ENCODE measurements at regions not wholly inside any gene's neighbourhood (a gene's known extent, or its start where the extent isn't known, plus 50 kb on each side); places are given as distances from the start of the nearest gene placed in this dataset.

DNA sequence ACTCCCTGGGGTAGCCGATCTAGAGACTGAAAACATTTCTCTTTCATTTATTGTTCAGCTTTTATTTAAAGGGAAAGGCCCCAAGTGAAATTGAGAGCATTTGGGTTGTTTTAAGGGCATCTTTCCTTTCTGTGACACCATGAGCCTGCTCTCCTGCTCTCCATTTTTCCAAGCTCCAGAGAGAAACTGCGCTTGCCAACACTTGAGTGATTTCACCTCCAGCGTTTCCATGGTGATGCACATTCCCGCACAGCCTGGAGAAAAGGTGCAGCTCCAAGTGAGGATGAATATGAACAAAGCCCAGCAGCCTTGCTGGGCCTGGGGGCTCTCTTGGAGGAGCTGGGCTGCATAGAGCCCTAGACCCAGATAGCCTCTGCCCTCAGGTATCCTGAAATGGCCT, 159.2 kb upstream of the PPP2R3A start:
- TF ChIP-seq, protein P1, sequence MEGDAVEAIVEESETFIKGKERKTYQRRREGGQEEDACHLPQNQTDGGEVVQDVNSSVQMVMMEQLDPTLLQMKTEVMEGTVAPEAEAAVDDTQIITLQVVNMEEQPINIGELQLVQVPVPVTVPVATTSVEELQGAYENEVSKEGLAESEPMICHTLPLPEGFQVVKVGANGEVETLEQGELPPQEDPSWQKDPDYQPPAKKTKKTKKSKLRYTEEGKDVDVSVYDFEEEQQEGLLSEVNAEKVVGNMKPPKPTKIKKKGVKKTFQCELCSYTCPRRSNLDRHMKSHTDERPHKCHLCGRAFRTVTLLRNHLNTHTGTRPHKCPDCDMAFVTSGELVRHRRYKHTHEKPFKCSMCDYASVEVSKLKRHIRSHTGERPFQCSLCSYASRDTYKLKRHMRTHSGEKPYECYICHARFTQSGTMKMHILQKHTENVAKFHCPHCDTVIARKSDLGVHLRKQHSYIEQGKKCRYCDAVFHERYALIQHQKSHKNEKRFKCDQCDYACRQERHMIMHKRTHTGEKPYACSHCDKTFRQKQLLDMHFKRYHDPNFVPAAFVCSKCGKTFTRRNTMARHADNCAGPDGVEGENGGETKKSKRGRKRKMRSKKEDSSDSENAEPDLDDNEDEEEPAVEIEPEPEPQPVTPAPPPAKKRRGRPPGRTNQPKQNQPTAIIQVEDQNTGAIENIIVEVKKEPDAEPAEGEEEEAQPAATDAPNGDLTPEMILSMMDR (IDR thresholded peaks at IDR 0.05): no peak
- TF ChIP-seq POLR2AphosphoS5 (IDR thresholded peaks at IDR 0.05): no peak
- TF ChIP-seq EP300 (IDR thresholded peaks at IDR 0.05): no peak
- TF ChIP-seq POLR2A (IDR thresholded peaks at IDR 0.05): no peak
